Ovary (tissue), 7 donors: ENCODE measurements at regions not wholly inside any gene's neighbourhood (a gene's known extent, or its start where the extent isn't known, plus 50 kb on each side); places are given as distances from the start of the nearest gene placed in this dataset.

Source experiments
- DNase-seq, 5 donors: peaks; one replicate each; pipeline ENCODE4 v3.0.0-alpha.2; 2019 to 2020
- H3K27ac ChIP-seq, 2 donors: fragments of 200-600 bp; one replicate each; pipeline versions ENCODE4 v1.5.1 to v1.8.0; 2019 to 2022
- H3K27me3 ChIP-seq: fragments of 200-600 bp; one replicate; pipeline ENCODE4 v1.8.0; 2022
- H3K36me3 ChIP-seq: fragments of 200-600 bp; sonication (generic); one replicate; pipeline ENCODE4 v1.5.1; 2019
- H3K4me1 ChIP-seq: one replicate; pipeline ENCODE4 v1.8.1; 2013; ENCODE audit warnings: mild to moderate bottlenecking, moderate library complexity; ENCODE audit not compliant: insufficient read depth
- H3K4me3 ChIP-seq: fragments of 200-600 bp; sonication (generic); one replicate; pipeline ENCODE4 v1.5.1; 2017
- H3K9me3 ChIP-seq, 2 donors: fragments of 200-600 bp in 1 of 2; sonication (generic) in 1 of 2; one replicate each; pipeline versions ENCODE4 v1.5.1 to v1.8.1; 2013 to 2019; ENCODE audit warnings: mild to moderate bottlenecking in 1 of 2, moderate library complexity in 1 of 2
- EP300 ChIP-seq: sonication (generic); formaldehyde crosslinking; IDR thresholded peaks from one replicate; pipeline ENCODE4 v1.6.1; 2017; ENCODE audit warnings: antibody characterized with exemption
- POLR2A ChIP-seq: fragments of 450-650 bp; IDR thresholded peaks from one replicate; pipeline ENCODE4 v1.6.1; 2017; ENCODE audit warnings: antibody characterized with exemption, mild to moderate bottlenecking, moderate library complexity
- WGBS, 3 donors: extraction: QIAGEN DNeasy Blood & Tissue Kit in 1 of 3; methylation state at CpG; one replicate each; pipeline versions ENCODE4 v1.1.5 to v1.1.7; 2013 to 2017; 5-methylcytosine and 5-hydroxymethylcytosine counted together
- intact Hi-C, 4 donors: fragments of 100-400 bp; cut with DNase I; formaldehyde crosslinking; loops; one replicate each; pipeline versions ENCODE4 v1.11.0 to v1.15.1; 2022 to 2023
- TF ChIP-seq, protein P1 (sequence below), 3 donors: fragments of 450-650 bp in 2 of 3; fragments of 200-600 bp in 1 of 3; IDR thresholded peaks; one replicate each; pipeline versions ENCODE4 v1.5.1 to v1.8.0; 2016 to 2022; ENCODE audit warnings: antibody characterized with exemption in 3 of 3, mild to moderate bottlenecking in 1 of 3
- donor health status: DM: no; HTN: no; CAD: no; lungs with moderate emphysema.
- donor health status: DM: no; HTN: no; CAD: no.
- donor health status: Bipolar disorder and iron deficiency.
- donor health status: DM: no; HTN: no; CAD: no.
- donor health status: DM: yes; HTN: yes; CAD: no.

DNA sequence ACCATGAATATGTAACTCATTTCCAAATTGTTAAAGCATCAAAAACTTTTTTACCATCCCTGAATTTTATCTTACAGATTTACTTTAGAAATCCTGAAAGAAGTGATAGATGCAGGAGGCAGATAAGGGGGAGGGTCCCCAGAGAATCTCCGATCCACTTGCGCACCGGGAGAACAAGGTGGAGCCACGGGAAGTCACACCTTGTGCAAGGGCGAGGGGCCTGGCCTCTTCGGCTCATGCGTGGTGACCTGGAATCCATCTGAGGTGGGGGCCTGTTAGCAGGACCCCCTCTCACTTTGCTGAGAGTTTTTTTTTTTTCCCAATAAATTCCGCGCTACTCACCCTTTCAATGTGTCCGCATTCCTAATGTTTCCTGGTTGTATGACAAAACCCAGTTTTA is 80.2 kb upstream of the CDKN3 start:
- no peak for DNase-seq
- Histone ChIP-seq H3K36me3 (no peaks in the 10 kb centered on the region), H3K4me3 (no peak overlapping the region), H3K9me3 (no peaks in the 10 kb centered on the region), H3K27ac (no peak overlapping the region), H3K4me1 (no peaks in the 10 kb centered on the region), H3K27me3 (no peaks in the 10 kb centered on the region)
- TF ChIP-seq POLR2A (no peak), EP300 (no peak)
- TF ChIP-seq, protein P1, sequence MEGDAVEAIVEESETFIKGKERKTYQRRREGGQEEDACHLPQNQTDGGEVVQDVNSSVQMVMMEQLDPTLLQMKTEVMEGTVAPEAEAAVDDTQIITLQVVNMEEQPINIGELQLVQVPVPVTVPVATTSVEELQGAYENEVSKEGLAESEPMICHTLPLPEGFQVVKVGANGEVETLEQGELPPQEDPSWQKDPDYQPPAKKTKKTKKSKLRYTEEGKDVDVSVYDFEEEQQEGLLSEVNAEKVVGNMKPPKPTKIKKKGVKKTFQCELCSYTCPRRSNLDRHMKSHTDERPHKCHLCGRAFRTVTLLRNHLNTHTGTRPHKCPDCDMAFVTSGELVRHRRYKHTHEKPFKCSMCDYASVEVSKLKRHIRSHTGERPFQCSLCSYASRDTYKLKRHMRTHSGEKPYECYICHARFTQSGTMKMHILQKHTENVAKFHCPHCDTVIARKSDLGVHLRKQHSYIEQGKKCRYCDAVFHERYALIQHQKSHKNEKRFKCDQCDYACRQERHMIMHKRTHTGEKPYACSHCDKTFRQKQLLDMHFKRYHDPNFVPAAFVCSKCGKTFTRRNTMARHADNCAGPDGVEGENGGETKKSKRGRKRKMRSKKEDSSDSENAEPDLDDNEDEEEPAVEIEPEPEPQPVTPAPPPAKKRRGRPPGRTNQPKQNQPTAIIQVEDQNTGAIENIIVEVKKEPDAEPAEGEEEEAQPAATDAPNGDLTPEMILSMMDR (IDR thresholded peaks at IDR 0.05), result no peak
- WGBS, 3 donors, result 94 to 97% (median 96%) methylated on average over 10 of the region's 10 CpGs
- intact Hi-C loops, result no loop called here

DNA sequence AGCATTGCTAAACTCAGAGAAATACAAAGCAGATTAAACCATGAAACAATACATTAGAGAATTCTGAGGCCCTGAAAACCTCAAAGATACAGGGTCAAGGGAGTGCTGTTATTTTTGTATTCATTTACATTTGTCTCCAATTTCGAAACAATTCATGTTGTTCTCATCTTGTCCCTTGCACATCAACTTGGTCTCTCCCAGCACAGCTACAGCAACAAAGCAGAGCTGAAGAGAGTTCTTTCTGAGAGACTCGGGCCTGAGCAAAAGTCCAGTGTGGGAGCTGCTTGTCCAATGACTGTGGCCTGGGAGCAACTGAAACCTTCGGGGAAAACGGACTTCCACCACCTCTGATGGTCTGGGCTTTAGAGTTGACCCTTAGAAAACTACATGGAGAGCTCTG is 79.4 kb upstream of the CDKN3 start:
- H3K36me3 ChIP-seq, result no peaks in the 10 kb centered on the region
- TF ChIP-seq, protein P1 (IDR thresholded peaks at IDR 0.05), result no peak
- TF ChIP-seq POLR2A (no peak), EP300 (no peak)
- no peak for DNase-seq
- intact Hi-C loops, result no loop called here
- WGBS, 3 donors, result 70 to 72% (median 70%) methylated on average over 4 of the region's 4 CpGs
- H3K27ac ChIP-seq, result no peak overlapping the region
- H3K4me3 ChIP-seq, result no peak overlapping the region
- no peaks in the 10 kb centered on the region for H3K4me1 ChIP-seq
- no peaks in the 10 kb centered on the region for H3K27me3 ChIP-seq
- no peaks in the 10 kb centered on the region for H3K9me3 ChIP-seq

- H3K9me3 ChIP-seq, result no peaks in the 10 kb centered on the region
- H3K27me3 ChIP-seq, result no peaks in the 10 kb centered on the region
- TF ChIP-seq, protein P1 (IDR thresholded peaks at IDR 0.05), result no peak
- TF ChIP-seq EP300 (no peak), POLR2A (no peak)
- no peaks in the 10 kb centered on the region for H3K36me3 ChIP-seq
- intact Hi-C loops, result no loop called here
- no peak for DNase-seq
- H3K27ac ChIP-seq, result no peak overlapping the region
- H3K4me3 ChIP-seq, result no peak overlapping the region
- H3K4me1 ChIP-seq, result no peaks in the 10 kb centered on the region
- 86 to 88% (median 87%) methylated on average over 7 of the region's 7 CpGs for WGBS, 3 donors
These were observed 74.6 kb upstream of the CDKN3 start for GRCh38 chr14:54322246-54322645.

DNA sequence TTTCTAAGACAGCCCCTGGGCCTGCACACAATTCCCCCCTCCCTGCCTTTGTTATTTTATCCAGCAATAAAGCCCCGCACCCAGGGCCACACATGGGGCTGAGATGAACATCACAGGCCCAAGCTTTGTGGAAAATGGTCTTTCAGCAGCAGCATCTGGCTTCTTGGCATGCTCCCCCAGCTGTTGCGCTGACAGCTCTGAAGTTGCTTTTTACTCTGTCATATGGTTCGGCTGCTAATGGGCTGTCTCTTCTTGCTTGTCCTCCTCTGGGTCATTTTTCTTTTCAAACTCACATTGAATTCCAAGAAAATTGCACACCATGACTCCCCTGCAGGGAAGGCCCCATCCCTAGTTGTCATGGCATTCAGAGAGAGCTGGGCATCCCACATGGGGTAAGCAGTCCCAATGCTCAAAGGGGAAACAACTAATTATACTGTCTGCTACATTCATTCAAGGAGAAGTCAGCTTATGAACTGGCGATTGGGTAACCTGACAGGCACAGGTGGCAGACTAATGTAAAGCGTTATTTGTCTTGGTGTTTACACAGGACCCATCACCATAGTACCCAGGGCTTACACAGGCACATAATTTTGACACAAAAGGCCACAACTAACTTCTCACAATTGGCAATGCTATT is 74.0 kb upstream of the CDKN3 start:
- no peak overlapping the region for H3K4me3 ChIP-seq
- no peaks in the 10 kb centered on the region for H3K9me3 ChIP-seq
- WGBS, 3 donors, result 73 to 81% (median 80%) methylated on average over 5 of the region's 5 CpGs
- TF ChIP-seq POLR2A (no peak), EP300 (no peak)
- TF ChIP-seq, protein P1 (IDR thresholded peaks at IDR 0.05), result no peak
- DNase-seq, result no peak
- H3K27me3 ChIP-seq, result no peaks in the 10 kb centered on the region
- H3K4me1 ChIP-seq, result no peaks in the 10 kb centered on the region
- intact Hi-C loops, result no loop called here
- H3K36me3 ChIP-seq, result no peaks in the 10 kb centered on the region
- no peak overlapping the region for H3K27ac ChIP-seq
